NCI-H146 (cell line): ENCODE measurements at regions not wholly inside any gene's neighbourhood (a gene's known extent, or its start where the extent isn't known, plus 50 kb on each side); places are given as distances from the start of the nearest gene placed in this dataset.
"Not testable (repeated sequence)": the region's sequence is repeated elsewhere in the genome, so short reads cannot be mapped to it uniquely, and the experiment has no call there.

ENCODE experiments used
- DNase-seq: peaks from one replicate; lab custom pipeline; 2025; lab: John Stamatoyannopoulos, UW

- DNase-seq, result not testable (repeated sequence)
Measured at GRCh38 chr10:57551774-57552173, 715.9 kb downstream of the IPMK start.

- no peak for DNase-seq
Measured at GRCh38 chr10:57535306-57535705, 732.4 kb downstream of the IPMK start.

GRCh38 chr10:57513637-57514036 lies 754.1 kb downstream of the IPMK start:
- DNase-seq, result no peak

GRCh38 chr10:57507788-57508187 lies 759.9 kb downstream of the IPMK start:
- DNase-seq, result no peak

- no peak for DNase-seq
Measured at GRCh38 chr10:57506414-57507094, 761.1 kb downstream of the IPMK start.

GRCh38 chr10:57494486-57494885 lies 773.2 kb downstream of the IPMK start:
- DNase-seq, result no peak

- peak; percentile 0 for DNase-seq
Measured at GRCh38 chr10:57482259-57482658, 785.4 kb downstream of the IPMK start.

- DNase-seq, result no peak
Measured at GRCh38 chr10:57472823-57473619, 794.7 kb downstream of the IPMK start.

GRCh38 chr10:57468894-57469432 lies 798.7 kb downstream of the IPMK start:
- no peak for DNase-seq

- no peak for DNase-seq
Measured at GRCh38 chr10:57465155-57465554, 802.5 kb downstream of the IPMK start.

GRCh38 chr10:57460540-57460939 lies 807.2 kb downstream of the IPMK start:
- DNase-seq, result no peak

- DNase-seq, result no peak
Measured at GRCh38 chr10:57457972-57458512, 809.7 kb downstream of the IPMK start.

GRCh38 chr10:57430376-57430775 lies 837.3 kb downstream of the IPMK start:
- DNase-seq, result no peak

- DNase-seq, result no peak
Measured at GRCh38 chr10:57420881-57421280, 846.8 kb downstream of the IPMK start.

GRCh38 chr10:57418476-57418875 lies 849.2 kb downstream of the IPMK start:
- no peak for DNase-seq

- no peak for DNase-seq
Measured at GRCh38 chr10:57395923-57396322, 871.8 kb downstream of the IPMK start.

- DNase-seq, result no peak
Measured at GRCh38 chr10:57367412-57367811, 900.3 kb downstream of the IPMK start.

- DNase-seq, result no peak
Measured at GRCh38 chr10:57362811-57363210, 904.9 kb downstream of the IPMK start.

GRCh38 chr10:57353403-57354003 lies 914.2 kb downstream of the IPMK start:
- DNase-seq, result no peak

- DNase-seq, result no peak
Measured at GRCh38 chr10:57351076-57351475, 916.6 kb downstream of the IPMK start.

GRCh38 chr10:57341294-57341693 lies 926.4 kb downstream of the IPMK start:
- no peak for DNase-seq

GRCh38 chr10:57338823-57339558 lies 928.7 kb downstream of the IPMK start:
- peak; percentile 45 for DNase-seq
